GM04504 (cell line): ENCODE measurements at regions not wholly inside any gene's neighbourhood (a gene's known extent, or its start where the extent isn't known, plus 50 kb on each side); places are given as distances from the start of the nearest gene placed in this dataset.
"Not testable (repeated sequence)": the region's sequence is repeated elsewhere in the genome, so short reads cannot be mapped to it uniquely, and the experiment has no call there.

Experiments
- DNase-seq: peaks from one replicate; pipeline ENCODE4 v3.0.0-alpha.2; 2012; ENCODE audit warnings: low read depth

GRCh38 chr16:79977940-79978836 is 377.7 kb upstream of the MAF start:
- no peak for DNase-seq

- DNase-seq, result no peak
Measured at GRCh38 chr16:79973320-79973719, 372.8 kb upstream of the MAF start.

- DNase-seq, result no peak
Measured at GRCh38 chr16:79972053-79972704, 371.6 kb upstream of the MAF start.

- no peak for DNase-seq
Measured at GRCh38 chr16:79971237-79971572, 370.7 kb upstream of the MAF start.

GRCh38 chr16:79970551-79971236 is 370.2 kb upstream of the MAF start:
- no peak for DNase-seq

GRCh38 chr16:79970087-79970486 is 369.6 kb upstream of the MAF start:
- no peak for DNase-seq

GRCh38 chr16:79969458-79969857 is 368.9 kb upstream of the MAF start:
- no peak for DNase-seq

GRCh38 chr16:79966226-79966625 is 365.7 kb upstream of the MAF start:
- DNase-seq, result no peak

GRCh38 chr16:79965718-79966117 is 365.2 kb upstream of the MAF start:
- no peak for DNase-seq

- no peak for DNase-seq
Measured at GRCh38 chr16:79964104-79964503, 363.6 kb upstream of the MAF start.

GRCh38 chr16:79962962-79963361 is 362.4 kb upstream of the MAF start:
- DNase-seq, result no peak

GRCh38 chr16:79959226-79959625 is 358.7 kb upstream of the MAF start:
- no peak for DNase-seq

GRCh38 chr16:79954921-79955705 is 354.6 kb upstream of the MAF start:
- no peak for DNase-seq

GRCh38 chr16:79950932-79951719 is 350.6 kb upstream of the MAF start:
- no peak for DNase-seq

GRCh38 chr16:79949417-79949816 is 348.9 kb upstream of the MAF start:
- DNase-seq, result no peak

- DNase-seq, result no peak
Measured at GRCh38 chr16:79947771-79948170, 347.2 kb upstream of the MAF start.

GRCh38 chr16:79946252-79946651 is 345.7 kb upstream of the MAF start:
- DNase-seq, result no peak

- DNase-seq, result no peak
Measured at GRCh38 chr16:79943736-79944135, 343.2 kb upstream of the MAF start.

GRCh38 chr16:79938575-79938974 is 338.0 kb upstream of the MAF start:
- no peak for DNase-seq

GRCh38 chr16:79937671-79938070 is 337.1 kb upstream of the MAF start:
- not testable (repeated sequence) for DNase-seq

GRCh38 chr16:79933603-79934002 is 333.1 kb upstream of the MAF start:
- no peak for DNase-seq
